Upper lobe of left lung (tissue), 4 donors: ENCODE measurements at regions not wholly inside any gene's neighbourhood (a gene's known extent, or its start where the extent isn't known, plus 50 kb on each side); places are given as distances from the start of the nearest gene placed in this dataset.

Experiments
- POLR2A ChIP-seq, 4 donors: fragments of 450-650 bp; IDR thresholded peaks; one replicate each; pipeline ENCODE4 v1.5.1; 2016 to 2017; ENCODE audit warnings: antibody characterized with exemption in 4 of 4, mild to moderate bottlenecking in 2 of 4
- POLR2AphosphoS5 ChIP-seq, 2 donors: sonication (generic); formaldehyde crosslinking; IDR thresholded peaks; one replicate each; pipeline ENCODE4 v1.5.1; 2017; ENCODE audit warnings: antibody characterized with exemption in 2 of 2
- TF ChIP-seq, protein P1 (sequence below), 6 experiments: fragments of 450-650 bp in 4 of 6; fragments of 200-600 bp in 2 of 6; sonication (generic) in 2 of 6; IDR thresholded peaks; one replicate each; pipeline ENCODE4 v1.5.1; 2016 to 2019; ENCODE audit warnings: antibody characterized with exemption in 6 of 6

- TF ChIP-seq, protein P1, sequence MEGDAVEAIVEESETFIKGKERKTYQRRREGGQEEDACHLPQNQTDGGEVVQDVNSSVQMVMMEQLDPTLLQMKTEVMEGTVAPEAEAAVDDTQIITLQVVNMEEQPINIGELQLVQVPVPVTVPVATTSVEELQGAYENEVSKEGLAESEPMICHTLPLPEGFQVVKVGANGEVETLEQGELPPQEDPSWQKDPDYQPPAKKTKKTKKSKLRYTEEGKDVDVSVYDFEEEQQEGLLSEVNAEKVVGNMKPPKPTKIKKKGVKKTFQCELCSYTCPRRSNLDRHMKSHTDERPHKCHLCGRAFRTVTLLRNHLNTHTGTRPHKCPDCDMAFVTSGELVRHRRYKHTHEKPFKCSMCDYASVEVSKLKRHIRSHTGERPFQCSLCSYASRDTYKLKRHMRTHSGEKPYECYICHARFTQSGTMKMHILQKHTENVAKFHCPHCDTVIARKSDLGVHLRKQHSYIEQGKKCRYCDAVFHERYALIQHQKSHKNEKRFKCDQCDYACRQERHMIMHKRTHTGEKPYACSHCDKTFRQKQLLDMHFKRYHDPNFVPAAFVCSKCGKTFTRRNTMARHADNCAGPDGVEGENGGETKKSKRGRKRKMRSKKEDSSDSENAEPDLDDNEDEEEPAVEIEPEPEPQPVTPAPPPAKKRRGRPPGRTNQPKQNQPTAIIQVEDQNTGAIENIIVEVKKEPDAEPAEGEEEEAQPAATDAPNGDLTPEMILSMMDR (IDR thresholded peaks at IDR 0.05) = no peak
- TF ChIP-seq POLR2AphosphoS5 (IDR thresholded peaks at IDR 0.05) (no peak), POLR2A (IDR thresholded peaks at IDR 0.05) (no peak)
Measured at GRCh38 chr14:62468946-62469345, 576.3 kb downstream of the KCNH5 start.
